ENCODE measurements at regions not wholly inside any gene's neighbourhood (a gene's known extent, or its start where the extent isn't known, plus 50 kb on each side); places are given as distances from the start of the nearest gene placed in this dataset.

GRCh38 chr6:90417385-90417784 is 120.7 kb upstream of the BACH2 start:
- Histone ChIP-seq H4K20me1 (ENCODE audit: insufficient read depth, low read length) (no peaks in the 10 kb centered on the region), H3K4me3 (ENCODE audit: low read depth, low read length, poor library complexity, severe bottlenecking) (no peak overlapping the region), H2AFZ (ENCODE audit: low read length) (no peak overlapping the region), H3K4me2 (ENCODE audit: low read length) (no peak overlapping the region), H3K4me1 (ENCODE audit: insufficient read depth, low read length, severe bottlenecking) (peaks cover 67% of the 10 kb centered on the region), H3K27me3 (ENCODE audit: insufficient read depth, low read length) (no peaks in the 10 kb centered on the region), H3K9me3 (ENCODE audit: low read length) (no peaks in the 10 kb centered on the region), H3K9me2 (ENCODE audit: low read depth, low read length) (no peaks in the 10 kb centered on the region), H3K79me2 (ENCODE audit: insufficient read depth, low read length) (no peaks in the 10 kb centered on the region), H3K27ac (ENCODE audit: low read depth, low read length, poor library complexity, severe bottlenecking) (peak overlapping the region; percentile 65), H3K36me3 (ENCODE audit: insufficient read depth, low read length) (no peaks in the 10 kb centered on the region), H3F3A (ENCODE audit: insufficient read depth, low read length) (peaks cover 10% of the 10 kb centered on the region; the same call in 1 of the 2 replicates), H3K9ac (ENCODE audit: low read length) (0 out of 2 replicates have a peak overlapping the region, but pooled peaks have one; percentile 1)
- TF ChIP-seq CTCF (IDR thresholded peaks at IDR 0.05; ENCODE audit: low read length), result no peak
- no peak for TF ChIP-seq EZH2 (IDR thresholded peaks at IDR 0.05; ENCODE audit: borderline replicate concordance, low read length)

- Histone ChIP-seq H3K4me3 (ENCODE audit: low read depth, low read length, poor library complexity, severe bottlenecking) (no peak overlapping the region), H3K9me2 (ENCODE audit: low read depth, low read length) (no peaks in the 10 kb centered on the region), H3K27me3 (ENCODE audit: insufficient read depth, low read length) (no peaks in the 10 kb centered on the region), H3K9ac (ENCODE audit: low read length) (no peak overlapping the region), H3K27ac (ENCODE audit: low read depth, low read length, poor library complexity, severe bottlenecking) (peak overlapping the region; percentile 65), H3K9me3 (ENCODE audit: low read length) (no peaks in the 10 kb centered on the region), H3K36me3 (ENCODE audit: insufficient read depth, low read length) (no peaks in the 10 kb centered on the region), H3K4me2 (ENCODE audit: low read length) (no peak overlapping the region), H3F3A (ENCODE audit: insufficient read depth, low read length) (peaks cover 12% of the 10 kb centered on the region; the same call in 1 of the 2 replicates), H3K4me1 (ENCODE audit: insufficient read depth, low read length, severe bottlenecking) (peaks cover 67% of the 10 kb centered on the region), H2AFZ (ENCODE audit: low read length) (no peak overlapping the region), H3K79me2 (ENCODE audit: insufficient read depth, low read length) (no peaks in the 10 kb centered on the region), H4K20me1 (ENCODE audit: insufficient read depth, low read length) (no peaks in the 10 kb centered on the region)
- TF ChIP-seq EZH2 (IDR thresholded peaks at IDR 0.05; ENCODE audit: borderline replicate concordance, low read length) (no peak), CTCF (IDR thresholded peaks at IDR 0.05; ENCODE audit: low read length) (no peak)
Observed at GRCh38 chr6:90416322-90416721, 119.7 kb upstream of the BACH2 start.

- Histone ChIP-seq H3K4me1 (ENCODE audit: insufficient read depth, low read length, severe bottlenecking) (peaks cover 72% of the 10 kb centered on the region), H3K79me2 (ENCODE audit: insufficient read depth, low read length) (no peaks in the 10 kb centered on the region), H2AFZ (ENCODE audit: low read length) (no peak overlapping the region; the same call in 1 of the 2 replicates), H3K4me2 (ENCODE audit: low read length) (no peak overlapping the region; the same call in 1 of the 2 replicates), H3K4me3 (ENCODE audit: low read depth, low read length, poor library complexity, severe bottlenecking) (no peak overlapping the region), H3K9me3 (ENCODE audit: low read length) (no peaks in the 10 kb centered on the region), H3K27ac (ENCODE audit: low read depth, low read length, poor library complexity, severe bottlenecking) (peak overlapping the region; percentile 82), H3K9me2 (ENCODE audit: low read depth, low read length) (no peaks in the 10 kb centered on the region), H3K27me3 (ENCODE audit: insufficient read depth, low read length) (no peaks in the 10 kb centered on the region), H3K9ac (ENCODE audit: low read length) (no peak overlapping the region), H3F3A (ENCODE audit: insufficient read depth, low read length) (peaks cover 10% of the 10 kb centered on the region; the same call in 1 of the 2 replicates), H4K20me1 (ENCODE audit: insufficient read depth, low read length) (no peaks in the 10 kb centered on the region), H3K36me3 (ENCODE audit: insufficient read depth, low read length) (no peaks in the 10 kb centered on the region)
- TF ChIP-seq EZH2 (IDR thresholded peaks at IDR 0.05; ENCODE audit: borderline replicate concordance, low read length) (no peak), CTCF (IDR thresholded peaks at IDR 0.05; ENCODE audit: low read length) (no peak)
Observed at GRCh38 chr6:90415178-90415577, 118.5 kb upstream of the BACH2 start.
